ENCODE measurements at regions not wholly inside any gene's neighbourhood (a gene's known extent, or its start where the extent isn't known, plus 50 kb on each side); places are given as distances from the start of the nearest gene placed in this dataset.
"Not testable (repeated sequence)": the region's sequence is repeated elsewhere in the genome, so short reads cannot be mapped to it uniquely, and the experiment has no call there.

DNA sequence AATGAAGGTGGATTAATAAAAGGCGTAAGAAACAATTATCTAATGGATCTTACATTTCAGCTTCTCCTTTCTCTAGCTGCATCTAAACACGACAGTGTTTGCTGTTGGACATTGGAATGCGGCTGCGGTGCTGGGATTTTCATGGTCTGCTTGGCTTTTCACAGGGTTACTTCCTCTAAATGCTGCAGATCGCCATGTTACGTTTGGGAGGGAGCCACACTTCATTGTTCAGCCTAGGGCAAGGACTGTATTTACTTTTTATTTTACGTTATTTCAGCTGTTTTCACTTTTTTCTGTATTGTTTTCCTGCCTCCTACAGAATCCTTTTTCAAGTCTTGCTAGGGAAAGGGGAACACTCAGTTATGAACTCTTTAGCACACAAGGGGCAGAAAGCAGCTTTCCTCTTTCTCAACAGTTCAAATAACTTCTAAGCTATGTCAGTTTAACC lies 97.9 kb upstream of the MTHFD1L start:
- no peak for DNase-seq (ENCODE audit: low read depth)

DNA sequence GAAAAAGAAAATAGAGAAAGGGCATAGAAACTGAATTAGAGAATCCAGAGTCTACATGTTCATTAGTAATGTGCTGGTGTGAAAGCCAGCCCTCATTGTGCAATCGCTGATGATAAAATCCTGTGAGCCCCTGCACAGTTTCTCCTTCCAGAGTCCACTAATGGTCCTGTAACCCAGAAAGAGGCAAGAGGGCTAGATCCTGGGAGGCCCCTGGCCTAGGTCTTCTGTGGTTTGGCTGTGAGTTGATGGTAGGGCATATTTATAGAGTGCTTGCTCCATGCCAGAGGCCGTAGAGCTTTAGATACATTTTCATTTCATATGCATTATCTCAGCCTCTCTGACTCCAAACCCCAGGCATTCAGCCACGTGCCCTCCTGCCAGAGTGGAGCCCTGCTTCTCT lies 94.9 kb upstream of the MTHFD1L start:
- DNase-seq (ENCODE audit: low read depth), result no peak

DNA sequence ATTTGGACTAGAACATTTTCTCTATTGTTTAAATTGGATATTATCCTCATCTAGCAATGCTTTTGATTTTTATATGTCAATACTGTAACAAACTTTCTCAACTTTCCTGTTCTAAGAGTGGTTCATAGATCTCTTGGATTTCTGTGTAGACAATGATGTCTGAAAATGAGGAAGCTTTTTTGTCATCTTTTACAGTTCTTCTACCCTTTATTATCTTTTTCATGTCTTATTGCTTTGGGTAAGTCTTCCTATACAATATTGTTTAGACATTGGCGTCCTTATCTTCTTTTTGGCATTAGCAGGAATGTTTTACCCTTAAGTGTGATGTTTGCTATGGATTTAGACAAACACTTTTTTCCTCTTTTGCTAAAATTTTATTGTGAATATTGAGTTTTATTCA lies 91.5 kb upstream of the MTHFD1L start:
- no peak for DNase-seq (ENCODE audit: low read depth)

DNA sequence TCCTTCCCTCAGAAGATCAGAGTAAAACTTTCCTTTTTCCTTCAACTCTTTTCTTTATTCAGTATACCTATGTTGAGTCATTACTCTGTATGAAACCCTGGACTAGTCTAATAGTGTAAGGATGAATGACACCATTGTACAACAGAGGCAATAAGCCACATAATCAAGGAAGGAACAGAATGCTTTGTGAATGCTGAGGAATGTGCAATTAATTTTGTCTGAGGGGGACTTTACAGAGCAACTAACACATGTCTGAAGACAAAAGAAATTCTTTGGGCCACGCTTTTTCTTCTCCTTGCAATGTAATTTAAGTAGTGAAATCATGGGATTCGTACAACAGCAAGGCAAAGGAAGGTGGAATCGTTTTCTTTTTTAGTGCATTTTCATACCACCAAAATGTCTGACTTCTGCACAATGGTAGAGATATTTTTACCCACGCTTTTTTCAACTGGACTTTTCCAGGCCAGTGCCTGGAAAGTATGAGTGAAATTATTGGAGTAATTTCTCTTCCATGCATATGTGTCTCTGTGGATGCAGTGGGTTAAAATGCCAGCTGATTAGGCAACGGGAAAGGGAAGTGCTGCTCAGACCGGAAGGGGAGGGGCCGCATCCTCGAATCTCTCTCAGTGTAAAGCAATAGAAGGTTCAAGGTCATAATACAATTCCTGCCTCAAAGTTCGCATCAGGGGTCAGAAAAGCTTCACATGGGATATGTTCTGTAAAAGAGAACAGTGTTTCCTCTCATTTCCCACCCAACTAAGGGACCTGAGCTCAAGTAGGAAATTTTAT lies 89.9 kb upstream of the MTHFD1L start:
- no peak for DNase-seq (ENCODE audit: low read depth)

DNA sequence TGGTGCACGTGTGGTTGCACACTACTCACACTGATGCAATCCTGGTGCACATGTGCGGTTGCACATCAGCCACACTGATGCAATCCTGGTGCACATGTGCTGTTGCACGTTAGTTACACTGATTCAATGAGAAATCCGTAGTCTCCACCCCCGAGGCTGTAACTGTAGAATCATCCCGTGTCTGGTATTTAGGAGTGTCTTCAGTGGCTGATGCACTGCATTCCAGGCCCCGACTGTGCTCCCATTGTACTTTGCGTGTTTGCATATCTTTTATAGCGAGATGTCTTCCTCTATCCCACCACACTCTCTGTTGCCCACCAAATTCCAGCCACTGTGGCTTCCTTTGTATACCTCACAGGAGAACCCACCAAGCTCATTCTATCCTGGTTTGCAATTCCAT lies 87.8 kb upstream of the MTHFD1L start:
- DNase-seq (ENCODE audit: low read depth), result no peak

DNA sequence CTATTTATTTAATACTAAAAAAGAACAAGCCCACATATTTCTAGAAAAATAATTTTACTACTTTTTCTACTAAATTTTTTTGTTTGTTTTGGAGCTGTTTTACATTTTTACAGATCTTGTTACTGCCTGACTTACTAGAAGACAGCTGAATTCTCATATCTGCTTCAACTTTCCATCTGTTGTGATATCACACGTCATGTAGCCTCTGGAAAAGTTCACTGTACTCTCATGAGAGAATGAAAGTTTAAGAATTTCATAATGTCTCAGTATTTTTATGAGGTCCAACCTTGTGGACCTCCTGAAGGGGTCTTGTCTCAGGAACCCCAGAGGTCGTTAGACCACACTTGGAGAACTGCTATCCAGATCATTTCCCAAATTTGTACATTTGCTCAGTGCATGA lies 81.7 kb upstream of the MTHFD1L start:
- DNase-seq (ENCODE audit: low read depth), result no peak

DNA sequence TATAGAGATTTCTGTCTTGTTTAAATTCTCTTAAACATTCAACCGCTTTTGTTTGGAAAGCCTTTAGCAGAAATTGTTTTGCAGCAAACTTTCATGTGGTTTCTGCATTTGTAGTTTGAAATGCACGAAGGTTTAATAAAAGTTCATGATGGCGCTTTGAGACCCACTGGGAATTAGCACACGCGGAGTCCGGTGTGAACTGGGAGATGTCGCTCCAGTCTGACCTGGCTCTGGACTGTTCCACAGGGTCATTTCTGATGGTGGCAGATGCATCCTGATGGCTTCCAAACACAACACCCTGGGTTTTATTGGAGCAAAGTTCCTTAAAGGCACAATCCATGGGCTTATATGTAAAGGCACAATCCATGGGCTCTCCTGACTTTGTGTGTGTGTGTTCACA lies 78.1 kb upstream of the MTHFD1L start:
- DNase-seq (ENCODE audit: low read depth), result no peak

DNA sequence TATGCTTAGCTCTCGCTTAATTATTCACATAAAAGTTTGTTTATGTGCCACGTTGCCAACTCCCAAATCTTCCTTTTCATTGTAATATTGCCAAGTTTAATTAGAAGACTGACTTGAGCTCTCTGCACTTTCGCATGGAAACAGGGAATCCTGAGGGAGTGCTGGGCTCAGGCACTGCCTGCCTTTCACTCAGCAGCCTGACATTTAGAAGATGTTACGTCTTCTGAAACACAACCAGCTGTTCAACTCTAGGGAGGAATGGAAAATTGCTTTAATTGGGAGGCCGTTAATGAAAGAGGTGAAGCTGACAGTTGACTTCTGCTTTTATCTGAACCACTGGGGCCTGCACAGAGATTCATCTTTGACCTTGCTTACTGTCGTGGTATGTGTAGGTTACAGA lies 77.4 kb upstream of the MTHFD1L start:
- no peak for DNase-seq (ENCODE audit: low read depth)

DNA sequence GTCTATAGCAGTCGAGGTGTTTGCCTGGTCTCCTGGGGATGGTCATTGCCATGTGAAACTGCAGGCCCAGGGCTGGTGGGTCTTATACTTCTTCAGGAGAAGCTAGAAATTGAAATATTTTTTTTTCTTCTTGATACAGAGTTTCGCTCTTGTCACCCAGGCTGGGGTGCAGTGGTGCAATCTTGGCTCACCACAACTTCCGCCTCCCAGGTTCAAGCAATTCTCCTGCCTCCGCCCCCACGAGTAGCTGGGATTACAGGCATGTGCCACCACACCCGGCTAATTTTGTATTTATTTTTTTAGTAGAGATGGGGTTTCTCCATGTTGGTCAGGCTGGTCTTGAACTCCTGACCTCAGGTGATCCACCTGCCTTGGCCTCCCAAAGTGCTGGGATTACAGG lies 75.6 kb upstream of the MTHFD1L start:
- DNase-seq (ENCODE audit: low read depth), result not testable (repeated sequence)

DNA sequence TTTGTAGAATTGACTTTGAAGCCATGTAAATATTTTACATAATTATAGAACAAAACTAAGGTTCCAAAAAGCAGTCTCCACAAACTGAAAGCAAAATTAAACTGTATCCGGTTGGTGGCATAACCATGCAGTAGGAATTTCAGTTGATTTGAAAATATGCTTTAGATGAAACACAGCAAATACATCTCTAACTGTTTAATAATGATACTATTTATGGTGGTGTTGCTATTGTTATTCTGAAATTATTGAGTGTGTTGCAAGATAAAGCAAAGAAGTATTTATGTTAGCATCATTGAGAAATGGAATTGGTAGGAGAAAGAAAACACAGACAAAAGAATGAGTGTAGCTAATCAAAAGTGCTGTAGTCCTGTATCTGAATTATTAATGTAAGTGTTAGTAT lies 73.8 kb upstream of the MTHFD1L start:
- no peak for DNase-seq (ENCODE audit: low read depth)

DNA sequence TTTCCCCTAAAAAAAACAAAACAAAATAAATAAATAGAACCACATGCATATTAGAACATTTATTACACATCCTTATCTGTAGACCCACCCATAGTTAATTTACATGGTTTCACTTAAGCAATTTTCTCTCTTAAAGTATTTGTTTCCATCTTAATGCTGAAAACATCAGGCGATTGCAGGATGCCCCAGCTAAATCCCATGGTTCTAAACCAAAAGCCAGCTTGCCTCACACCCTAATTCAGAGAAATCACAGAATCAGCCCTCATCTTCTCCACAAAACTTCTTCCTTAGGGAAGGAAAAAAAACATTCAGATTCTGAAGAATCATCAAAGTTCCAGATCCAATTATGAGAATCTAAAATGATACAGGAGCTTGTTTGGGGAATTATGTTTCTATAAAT lies 67.6 kb upstream of the MTHFD1L start:
- no peak for DNase-seq (ENCODE audit: low read depth)

DNA sequence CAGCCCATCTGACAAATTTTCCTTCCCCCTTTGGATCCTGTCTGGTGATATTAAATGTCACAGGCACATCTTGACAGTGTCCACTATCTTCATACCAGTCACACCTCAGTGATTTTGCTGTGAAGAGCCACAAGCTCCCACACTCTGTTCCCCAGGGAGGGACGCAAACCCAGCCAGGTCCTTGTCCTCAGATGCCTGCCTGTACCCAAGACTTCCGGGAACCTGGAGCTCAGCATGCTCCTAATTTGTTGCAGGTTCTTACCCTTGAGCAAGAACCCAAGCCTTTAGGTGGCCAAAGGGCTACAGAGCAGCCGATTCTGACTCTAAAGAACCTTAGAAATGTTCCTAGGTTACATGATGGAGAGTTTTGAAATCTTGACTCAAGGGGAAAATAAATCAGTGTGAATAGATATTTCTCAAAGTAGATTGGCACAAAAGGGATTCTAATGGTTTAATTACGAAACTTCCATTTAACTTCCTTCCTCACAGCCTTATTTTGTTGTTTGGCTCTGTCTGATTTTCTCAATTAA lies 66.2 kb upstream of the MTHFD1L start:
- no peak for DNase-seq (ENCODE audit: low read depth)

DNA sequence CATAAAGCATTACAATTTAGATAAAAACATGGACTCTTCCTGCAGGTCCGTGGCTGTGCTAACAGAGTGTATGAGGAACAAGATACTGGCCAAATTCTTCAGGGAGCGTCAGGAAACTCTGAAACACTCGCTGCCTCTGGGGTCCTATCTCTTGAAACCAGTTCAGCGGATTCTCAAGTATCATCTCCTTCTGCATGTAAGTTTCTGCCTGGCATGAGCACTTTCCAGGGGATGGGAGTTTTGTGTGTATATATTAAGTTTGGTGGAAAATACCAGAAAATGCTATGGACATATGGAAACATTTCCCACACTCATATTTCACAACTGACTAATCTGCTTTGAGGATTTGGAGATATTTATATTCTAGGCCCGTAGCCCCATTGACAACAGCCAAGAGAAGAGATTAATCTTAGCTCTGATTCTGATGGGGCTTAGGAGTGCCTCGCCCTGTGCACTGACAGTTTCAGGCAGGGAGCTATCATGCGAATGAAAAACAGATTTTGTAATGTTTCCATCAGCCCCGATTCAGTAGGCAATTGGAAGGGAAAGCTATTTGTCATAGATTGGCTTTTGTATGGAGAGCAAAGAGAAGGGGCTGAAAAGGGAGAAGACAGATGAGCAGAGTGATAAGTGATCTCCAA lies 64.7 kb upstream of the MTHFD1L start:
- DNase-seq (ENCODE audit: low read depth), result no peak

DNA sequence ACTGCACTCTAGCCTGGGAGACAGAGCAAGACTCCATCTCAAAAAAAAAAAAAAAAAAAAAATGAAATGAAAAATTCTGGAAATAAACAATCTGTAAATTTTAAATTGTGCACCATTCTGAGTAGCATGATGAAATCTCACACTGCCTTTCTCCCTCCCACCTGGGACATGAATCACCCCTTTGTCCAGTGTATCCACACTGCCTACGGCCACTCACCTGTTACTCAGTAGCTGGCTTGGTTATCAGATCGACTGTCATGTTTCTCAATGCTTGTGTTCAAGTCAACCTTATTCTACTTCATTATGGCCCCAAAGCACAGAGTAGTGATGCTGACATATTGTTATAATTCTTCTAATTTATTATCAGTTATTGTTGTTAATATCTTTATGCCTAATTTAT lies 58.7 kb upstream of the MTHFD1L start:
- no peak for DNase-seq (ENCODE audit: low read depth)

DNA sequence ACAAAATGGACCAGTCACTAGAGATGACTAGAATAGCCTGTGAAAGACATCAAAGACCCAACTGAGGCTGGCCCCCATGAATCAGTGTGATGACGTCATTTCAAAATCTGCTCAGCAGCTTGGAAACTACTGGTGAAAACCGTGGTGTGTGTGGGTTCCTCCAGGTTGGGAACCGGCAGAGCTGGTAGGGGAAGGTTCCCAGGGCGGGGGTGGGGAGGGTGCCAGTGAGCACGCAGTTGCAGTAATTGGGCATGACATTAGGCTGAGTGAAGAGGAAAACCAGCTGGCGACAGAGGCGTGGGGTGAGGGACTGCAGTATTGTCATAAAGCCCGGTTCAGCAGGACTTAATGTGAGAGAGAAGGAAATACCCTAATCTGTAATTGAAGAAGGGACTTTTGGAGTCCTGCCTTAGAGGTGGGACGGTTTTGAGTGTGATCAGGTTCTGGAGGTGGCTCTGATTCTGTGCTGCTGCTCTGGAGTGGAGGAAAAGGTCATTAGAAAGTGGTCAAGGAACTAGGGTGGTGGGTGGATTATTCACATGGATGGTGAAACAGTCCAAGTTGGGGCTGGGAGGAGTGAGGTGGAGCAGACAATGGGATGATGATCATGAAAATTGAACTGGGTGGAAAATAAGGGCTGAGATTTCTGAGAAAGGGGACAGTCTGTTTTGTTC lies 52.0 kb upstream of the MTHFD1L start:
- peak; percentile 4 for DNase-seq (ENCODE audit: low read depth)

DNA sequence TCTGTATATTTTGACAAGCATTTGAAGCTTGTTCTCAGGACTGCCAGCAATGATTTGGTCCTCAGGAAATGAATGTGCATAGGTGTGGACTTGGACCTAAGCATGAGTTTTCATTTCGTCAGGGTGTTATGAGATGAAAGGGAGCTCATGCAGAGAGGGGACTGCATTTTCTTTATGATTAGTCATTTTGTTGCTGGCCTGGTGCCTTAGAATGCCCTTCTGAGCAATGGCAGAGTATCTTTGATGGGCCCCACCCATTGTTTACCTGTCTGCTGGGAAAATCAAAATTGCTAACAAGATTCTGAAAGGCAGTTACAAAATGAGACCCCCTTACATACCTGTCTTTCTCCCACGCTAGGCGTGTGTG lies 51.5 kb upstream of the MTHFD1L start:
- DNase-seq (ENCODE audit: low read depth), result no peak
